Upper lobe of right lung (tissue), 1 donor: ENCODE measurements at regions not wholly inside any gene's neighbourhood (a gene's known extent, or its start where the extent isn't known, plus 50 kb on each side); places are given as distances from the start of the nearest gene placed in this dataset.

Experiments
- ATAC-seq: fragments of 200-7000 bp; cut with Tn5 transposase; one replicate; pipeline ENCODE4 v1.9.1; 2020; ENCODE audit warnings: mild to moderate bottlenecking, moderate library complexity
- DNase-seq: peaks from one replicate; pipeline ENCODE4 v3.0.0-alpha.2; 2020
- H3K27ac ChIP-seq: fragments of 200-600 bp; one replicate; pipeline ENCODE4 v1.8.0; 2022
- H3K27me3 ChIP-seq: fragments of 200-600 bp; one replicate; pipeline ENCODE4 v1.8.0; 2022; ENCODE audit warnings: mild to moderate bottlenecking
- H3K36me3 ChIP-seq: fragments of 200-600 bp; one replicate; pipeline ENCODE4 v1.8.0; 2022
- H3K4me1 ChIP-seq: fragments of 200-600 bp; one replicate; pipeline ENCODE4 v1.8.0; 2022
- H3K4me3 ChIP-seq: fragments of 200-600 bp; one replicate; pipeline ENCODE4 v1.8.0; 2022; ENCODE audit warnings: mild to moderate bottlenecking
- H3K9me3 ChIP-seq: fragments of 200-600 bp; one replicate; pipeline ENCODE4 v1.8.0; 2022
- intact Hi-C: fragments of 100-400 bp; cut with DNase I; formaldehyde crosslinking; loops from one replicate; pipeline ENCODE4 v1.11.0; 2022
- TF ChIP-seq, protein P1 (sequence below): fragments of 200-600 bp; IDR thresholded peaks from one replicate; pipeline ENCODE4 v1.8.0; 2022; ENCODE audit warnings: antibody characterized with exemption
- donor health status: DM: no; HTN: yes; CAD: no; lungs with severe emphysema.

DNA sequence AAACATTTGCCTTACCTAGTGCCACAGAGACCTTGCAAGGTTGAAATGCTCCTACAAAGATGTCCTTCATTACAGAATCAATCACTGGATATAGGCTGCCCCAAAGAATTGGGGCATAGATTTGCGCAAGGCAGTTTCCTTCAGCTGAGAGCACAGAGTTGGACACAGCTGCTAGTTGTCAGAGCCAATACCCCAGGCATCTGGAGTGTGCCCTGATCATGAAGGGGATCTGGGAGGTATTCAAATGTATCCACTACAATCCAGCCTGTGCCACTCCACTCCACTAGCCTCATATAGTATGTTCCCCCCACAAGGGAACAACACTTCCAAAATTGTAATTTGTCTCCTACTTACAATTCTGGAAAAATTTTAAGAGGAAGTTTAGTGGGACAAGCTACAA, 62.3 kb upstream of the ITPRID2 start:
- Histone ChIP-seq H3K4me1 (no peaks in the 10 kb centered on the region), H3K4me3 (no peak overlapping the region), H3K27ac (no peak overlapping the region), H3K36me3 (no peaks in the 10 kb centered on the region), H3K9me3 (no peaks in the 10 kb centered on the region), H3K27me3 (no peaks in the 10 kb centered on the region)
- DNase-seq (no peak), ATAC-seq (no peak)
- TF ChIP-seq, protein P1, sequence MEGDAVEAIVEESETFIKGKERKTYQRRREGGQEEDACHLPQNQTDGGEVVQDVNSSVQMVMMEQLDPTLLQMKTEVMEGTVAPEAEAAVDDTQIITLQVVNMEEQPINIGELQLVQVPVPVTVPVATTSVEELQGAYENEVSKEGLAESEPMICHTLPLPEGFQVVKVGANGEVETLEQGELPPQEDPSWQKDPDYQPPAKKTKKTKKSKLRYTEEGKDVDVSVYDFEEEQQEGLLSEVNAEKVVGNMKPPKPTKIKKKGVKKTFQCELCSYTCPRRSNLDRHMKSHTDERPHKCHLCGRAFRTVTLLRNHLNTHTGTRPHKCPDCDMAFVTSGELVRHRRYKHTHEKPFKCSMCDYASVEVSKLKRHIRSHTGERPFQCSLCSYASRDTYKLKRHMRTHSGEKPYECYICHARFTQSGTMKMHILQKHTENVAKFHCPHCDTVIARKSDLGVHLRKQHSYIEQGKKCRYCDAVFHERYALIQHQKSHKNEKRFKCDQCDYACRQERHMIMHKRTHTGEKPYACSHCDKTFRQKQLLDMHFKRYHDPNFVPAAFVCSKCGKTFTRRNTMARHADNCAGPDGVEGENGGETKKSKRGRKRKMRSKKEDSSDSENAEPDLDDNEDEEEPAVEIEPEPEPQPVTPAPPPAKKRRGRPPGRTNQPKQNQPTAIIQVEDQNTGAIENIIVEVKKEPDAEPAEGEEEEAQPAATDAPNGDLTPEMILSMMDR = no peak
- intact Hi-C loops = no loop called here

DNA sequence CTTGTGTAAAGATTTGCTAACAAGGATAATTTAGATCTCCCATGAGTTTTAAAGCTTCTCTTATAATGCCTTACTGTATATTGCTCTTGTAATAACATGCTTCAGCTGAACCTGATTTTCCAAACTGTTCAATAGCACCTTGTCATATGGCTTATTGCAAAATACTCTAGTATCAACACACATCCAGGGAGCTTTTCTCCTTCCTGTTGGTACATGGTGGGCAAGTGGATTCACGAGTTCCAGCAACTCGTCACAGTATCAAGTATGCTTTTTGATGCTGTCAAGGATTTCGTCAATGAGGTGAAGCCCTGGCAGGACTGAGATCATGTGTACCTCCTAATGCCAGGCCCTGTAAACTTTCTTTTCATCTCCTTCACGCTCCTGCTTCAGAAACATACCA, 59.5 kb upstream of the ITPRID2 start:
- intact Hi-C loops = no loop called here

DNA sequence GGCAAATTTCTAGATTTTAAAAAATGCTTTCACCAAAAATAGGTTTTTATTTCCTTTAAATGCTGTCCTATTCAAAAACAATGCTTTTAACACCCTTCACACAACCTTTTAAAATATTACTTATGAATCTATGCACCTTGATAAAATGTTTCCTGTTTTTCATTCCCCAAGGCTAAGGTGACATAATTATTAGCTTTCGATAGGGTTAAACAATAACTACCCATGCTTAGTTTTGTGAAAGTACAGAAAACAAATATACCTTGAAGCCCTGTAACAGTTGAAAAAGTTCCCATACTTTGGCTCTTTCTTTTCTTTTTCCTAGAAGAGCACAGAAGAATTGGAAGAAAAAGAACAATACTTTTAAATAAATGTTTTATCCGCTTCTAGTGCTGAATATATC, 54.9 kb upstream of the ITPRID2 start:
- intact Hi-C loops = no loop called here
- Histone ChIP-seq H3K9me3 (no peaks in the 10 kb centered on the region), H3K36me3 (no peaks in the 10 kb centered on the region), H3K27me3 (no peaks in the 10 kb centered on the region), H3K4me3 (no peak overlapping the region), H3K27ac (no peak overlapping the region), H3K4me1 (no peaks in the 10 kb centered on the region)
- ATAC-seq = no peak
- TF ChIP-seq, protein P1 = no peak
- no peak for DNase-seq

More for the DNA sequence above, 59.5 kb upstream of the ITPRID2 start:
- H3K4me1 ChIP-seq = no peaks in the 10 kb centered on the region
- no peaks in the 10 kb centered on the region for H3K9me3 ChIP-seq
- no peak overlapping the region for H3K4me3 ChIP-seq
- TF ChIP-seq, protein P1 = no peak
- no peaks in the 10 kb centered on the region for H3K36me3 ChIP-seq
- DNase-seq (no peak), ATAC-seq (no peak)
- no peak overlapping the region for H3K27ac ChIP-seq
- H3K27me3 ChIP-seq = no peaks in the 10 kb centered on the region

DNA sequence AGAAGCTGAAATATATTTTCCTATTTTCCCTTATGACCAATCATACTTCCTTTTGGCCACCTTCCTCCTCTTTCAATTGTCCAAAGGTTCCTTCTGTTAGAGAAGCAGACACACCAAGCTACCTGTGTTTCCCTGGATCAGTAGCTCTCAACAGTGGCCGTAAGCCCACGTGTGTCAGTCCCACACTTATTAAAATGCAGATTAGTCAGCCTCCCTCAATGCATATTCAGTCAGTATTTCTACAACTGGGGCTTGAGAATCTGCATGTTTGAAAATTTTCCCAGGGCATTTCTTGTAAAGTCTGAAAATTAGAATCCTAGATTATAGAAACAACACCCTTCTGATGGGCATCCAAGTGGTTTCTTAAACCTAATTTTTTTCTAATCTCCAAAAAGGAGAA, 54.0 kb upstream of the ITPRID2 start:
- no peaks in the 10 kb centered on the region for H3K9me3 ChIP-seq
- H3K36me3 ChIP-seq = no peaks in the 10 kb centered on the region
- DNase-seq = no peak
- H3K4me1 ChIP-seq = no peaks in the 10 kb centered on the region
- ATAC-seq = no peak
- intact Hi-C loops = no loop called here
- no peak overlapping the region for H3K4me3 ChIP-seq
- H3K27me3 ChIP-seq = no peaks in the 10 kb centered on the region
- no peak overlapping the region for H3K27ac ChIP-seq
- TF ChIP-seq, protein P1 = no peak

DNA sequence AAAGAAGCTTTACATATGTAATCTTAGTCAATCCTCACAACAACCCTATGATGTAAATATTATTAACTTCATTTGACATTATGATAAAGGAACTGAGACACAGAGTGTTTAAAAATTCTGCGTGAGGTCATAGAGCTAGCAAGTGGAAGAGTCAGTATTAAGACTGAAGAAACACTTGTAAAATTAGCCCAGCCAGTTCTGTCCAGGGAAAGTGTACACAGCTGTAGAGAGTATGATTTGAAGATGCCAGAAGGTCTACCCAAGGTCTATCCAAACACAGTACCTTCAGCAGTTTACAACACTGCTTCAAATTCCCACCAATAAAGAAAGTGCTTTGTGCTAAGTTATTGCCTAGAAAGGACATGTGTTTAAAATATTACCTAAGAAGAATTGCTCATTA, 51.7 kb upstream of the ITPRID2 start:
- no peak overlapping the region for H3K27ac ChIP-seq
- TF ChIP-seq, protein P1 = no peak
- no peaks in the 10 kb centered on the region for H3K4me1 ChIP-seq
- ATAC-seq (no peak), DNase-seq (no peak)
- H3K9me3 ChIP-seq = no peaks in the 10 kb centered on the region
- intact Hi-C loops = no loop called here
- H3K4me3 ChIP-seq = no peak overlapping the region
- H3K36me3 ChIP-seq = no peaks in the 10 kb centered on the region
- H3K27me3 ChIP-seq = no peaks in the 10 kb centered on the region

DNA sequence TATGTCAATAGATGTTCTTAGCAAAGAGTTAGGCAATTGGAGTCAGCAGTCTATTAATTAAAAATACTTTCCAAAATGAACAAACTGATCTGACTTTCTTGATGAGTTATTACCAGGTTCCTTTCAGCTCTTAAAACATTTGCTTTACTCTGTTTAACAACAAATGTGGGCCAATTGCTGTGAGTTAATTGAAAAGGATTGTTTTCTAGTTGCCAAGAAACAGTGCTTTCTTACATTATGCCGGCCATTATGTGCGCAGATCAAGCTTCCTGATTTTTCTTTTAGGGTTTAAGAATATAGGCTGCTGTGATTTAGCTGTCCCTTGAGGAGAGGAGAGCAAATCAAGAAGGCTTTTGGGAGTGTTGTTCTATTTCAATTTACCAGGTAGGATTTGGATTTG, 50.5 kb upstream of the ITPRID2 start:
- DNase-seq (no peak), ATAC-seq (no peak)
- TF ChIP-seq, protein P1 = no peak
- Histone ChIP-seq H3K36me3 (no peaks in the 10 kb centered on the region), H3K9me3 (no peaks in the 10 kb centered on the region), H3K4me3 (no peak overlapping the region), H3K27me3 (no peaks in the 10 kb centered on the region), H3K27ac (no peak overlapping the region), H3K4me1 (no peaks in the 10 kb centered on the region)
- intact Hi-C loops = no loop called here
